Activated T-cell treated with anti-CD3 and anti-CD28 coated beads, Interleukin-2, amount 50 U/mL, for 24 hours (primary cell): ENCODE measurements at regions not wholly inside any gene's neighbourhood (a gene's known extent, or its start where the extent isn't known, plus 50 kb on each side); places are given as distances from the start of the nearest gene placed in this dataset.

Experiments
- DNase-seq: peaks from one replicate; pipeline ENCODE4 v3.0.0-alpha.2; 2020
- H3K27ac Mint-ChIP-seq: 2 replicates; pipeline ENCODE4 v1.8.0; 2020; ENCODE audit warnings: mild to moderate bottlenecking, mixed read lengths
- H3K27me3 Mint-ChIP-seq: 2 replicates; pipeline ENCODE4 v1.8.0; 2020; ENCODE audit warnings: mixed read lengths
- H3K36me3 Mint-ChIP-seq: 2 replicates; pipeline ENCODE4 v1.8.0; 2020; ENCODE audit warnings: low read depth, mixed read lengths
- H3K4me1 Mint-ChIP-seq: 2 replicates; pipeline ENCODE4 v1.8.0; 2020; ENCODE audit warnings: low read depth, mixed read lengths
- H3K4me3 Mint-ChIP-seq: 2 replicates; pipeline ENCODE4 v1.8.0; 2020; ENCODE audit warnings: mild to moderate bottlenecking, moderate library complexity, mixed read lengths
- H3K9me3 Mint-ChIP-seq: 2 replicates; pipeline ENCODE4 v1.8.0; 2020; ENCODE audit warnings: mixed read lengths

GRCh38 chr1:10962483-10962882, 50.0 kb upstream of the TARDBP start:
- H3K4me1 Mint-ChIP-seq, result peaks cover 13% of the 10 kb centered on the region

More at GRCh38 chr1:10962483-10962882, 50.0 kb upstream of the TARDBP start:
- DNase-seq, result no peak
- H3K27me3 Mint-ChIP-seq, result peaks cover 40% of the 10 kb centered on the region
- H3K27ac Mint-ChIP-seq, result no peak overlapping the region
- no peaks in the 10 kb centered on the region for H3K9me3 Mint-ChIP-seq
- no peak overlapping the region for H3K4me3 Mint-ChIP-seq
- H3K36me3 Mint-ChIP-seq, result no peaks in the 10 kb centered on the region
